ENCODE measurements at regions not wholly inside any gene's neighbourhood (a gene's known extent, or its start where the extent isn't known, plus 50 kb on each side); places are given as distances from the start of the nearest gene placed in this dataset.

DNA sequence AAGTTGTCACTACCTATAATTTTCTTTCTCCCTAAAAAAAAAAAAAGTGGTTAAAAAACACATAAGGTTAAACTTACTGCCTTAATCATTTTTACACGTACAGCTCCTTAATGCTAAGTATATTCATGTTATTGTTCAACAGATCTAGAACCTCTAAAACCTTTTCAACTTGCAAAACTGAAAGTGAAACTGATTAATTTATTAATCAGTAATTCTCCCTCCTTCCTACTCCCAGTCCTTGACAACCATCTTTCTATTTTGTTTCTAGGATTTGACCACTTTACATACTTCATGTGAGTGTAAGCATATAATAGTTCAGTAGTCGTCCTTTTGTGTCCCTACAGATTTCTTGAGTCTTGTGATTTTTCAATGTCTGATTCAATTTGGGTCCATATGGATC is 251.4 kb upstream of the KIF2B start:
- no peak for DNase-seq (ENCODE audit: low read depth)
- H3K4me3 ChIP-seq (ENCODE audit: low read length) = no peak overlapping the region
- TF ChIP-seq, protein P1, sequence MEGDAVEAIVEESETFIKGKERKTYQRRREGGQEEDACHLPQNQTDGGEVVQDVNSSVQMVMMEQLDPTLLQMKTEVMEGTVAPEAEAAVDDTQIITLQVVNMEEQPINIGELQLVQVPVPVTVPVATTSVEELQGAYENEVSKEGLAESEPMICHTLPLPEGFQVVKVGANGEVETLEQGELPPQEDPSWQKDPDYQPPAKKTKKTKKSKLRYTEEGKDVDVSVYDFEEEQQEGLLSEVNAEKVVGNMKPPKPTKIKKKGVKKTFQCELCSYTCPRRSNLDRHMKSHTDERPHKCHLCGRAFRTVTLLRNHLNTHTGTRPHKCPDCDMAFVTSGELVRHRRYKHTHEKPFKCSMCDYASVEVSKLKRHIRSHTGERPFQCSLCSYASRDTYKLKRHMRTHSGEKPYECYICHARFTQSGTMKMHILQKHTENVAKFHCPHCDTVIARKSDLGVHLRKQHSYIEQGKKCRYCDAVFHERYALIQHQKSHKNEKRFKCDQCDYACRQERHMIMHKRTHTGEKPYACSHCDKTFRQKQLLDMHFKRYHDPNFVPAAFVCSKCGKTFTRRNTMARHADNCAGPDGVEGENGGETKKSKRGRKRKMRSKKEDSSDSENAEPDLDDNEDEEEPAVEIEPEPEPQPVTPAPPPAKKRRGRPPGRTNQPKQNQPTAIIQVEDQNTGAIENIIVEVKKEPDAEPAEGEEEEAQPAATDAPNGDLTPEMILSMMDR (IDR thresholded peaks at IDR 0.05; ENCODE audit: insufficient read depth, low read depth, low read length, missing control alignments) = no peak

DNA sequence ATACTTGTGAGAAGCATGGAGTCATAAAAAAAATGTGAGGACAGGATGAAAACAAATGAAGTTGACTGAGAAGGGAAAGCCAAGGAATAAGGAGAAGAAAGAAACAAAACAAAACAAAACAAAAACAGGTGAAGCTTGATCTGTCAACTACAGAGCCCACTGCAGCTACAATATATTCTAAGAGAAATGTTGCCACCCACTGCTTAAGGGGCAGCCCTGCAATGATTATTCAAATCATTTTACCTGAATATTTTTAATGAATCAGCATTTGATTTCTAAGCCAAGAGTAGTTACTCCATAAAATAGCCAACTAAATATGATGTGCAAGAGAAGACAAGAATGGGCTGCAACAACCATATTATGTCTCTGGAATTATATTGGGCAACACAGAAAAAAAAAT is 252.0 kb upstream of the KIF2B start:
- no peak for DNase-seq (ENCODE audit: low read depth)
- TF ChIP-seq, protein P1 (IDR thresholded peaks at IDR 0.05; ENCODE audit: insufficient read depth, low read depth, low read length, missing control alignments) = no peak
- no peak overlapping the region for H3K4me3 ChIP-seq (ENCODE audit: low read length)

DNA sequence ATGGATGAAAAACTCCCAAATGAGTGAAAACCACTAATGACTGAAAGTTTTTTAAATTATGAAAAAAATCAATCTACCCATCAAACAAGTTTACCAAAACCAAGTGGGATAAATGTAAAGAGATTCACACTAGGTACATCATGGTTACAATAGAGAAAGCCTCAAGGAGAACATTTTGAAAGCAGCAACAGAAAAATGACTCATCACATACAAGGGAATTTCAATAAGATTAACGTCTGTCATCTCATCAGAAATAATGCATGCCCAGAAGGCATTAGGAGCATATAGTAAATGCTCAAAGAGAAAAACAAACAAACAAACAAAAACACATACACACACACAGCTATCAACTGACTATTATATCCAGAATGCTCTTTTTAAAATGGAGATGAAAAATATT is 261.8 kb upstream of the KIF2B start:
- peak; percentile 29 for DNase-seq (ENCODE audit: low read depth)
- TF ChIP-seq, protein P1 (IDR thresholded peaks at IDR 0.05; ENCODE audit: insufficient read depth, low read depth, low read length, missing control alignments) = no peak
- no peak overlapping the region for H3K4me3 ChIP-seq (ENCODE audit: low read length)

DNA sequence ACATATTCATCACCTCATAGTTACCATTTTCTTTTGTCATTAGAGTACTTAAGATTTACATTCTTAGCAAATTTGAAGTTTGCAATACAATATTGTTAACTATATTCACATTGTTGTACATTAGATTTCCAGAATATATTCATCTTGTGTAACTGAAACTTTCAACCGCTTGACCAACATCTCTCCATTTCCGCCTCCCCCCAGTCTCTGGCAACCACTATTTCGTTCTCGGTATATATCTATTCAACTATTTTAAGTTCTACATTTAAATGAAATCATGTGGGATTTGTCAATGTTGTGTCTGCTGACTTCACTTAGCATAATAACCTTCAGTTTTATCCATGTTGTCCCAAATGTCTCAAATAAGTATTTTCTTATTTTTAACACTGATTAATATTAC is 274.5 kb upstream of the KIF2B start:
- H3K4me3 ChIP-seq (ENCODE audit: low read length) = no peak overlapping the region
- DNase-seq (ENCODE audit: low read depth) = no peak
- TF ChIP-seq, protein P1 (IDR thresholded peaks at IDR 0.05; ENCODE audit: insufficient read depth, low read depth, low read length, missing control alignments) = no peak

DNA sequence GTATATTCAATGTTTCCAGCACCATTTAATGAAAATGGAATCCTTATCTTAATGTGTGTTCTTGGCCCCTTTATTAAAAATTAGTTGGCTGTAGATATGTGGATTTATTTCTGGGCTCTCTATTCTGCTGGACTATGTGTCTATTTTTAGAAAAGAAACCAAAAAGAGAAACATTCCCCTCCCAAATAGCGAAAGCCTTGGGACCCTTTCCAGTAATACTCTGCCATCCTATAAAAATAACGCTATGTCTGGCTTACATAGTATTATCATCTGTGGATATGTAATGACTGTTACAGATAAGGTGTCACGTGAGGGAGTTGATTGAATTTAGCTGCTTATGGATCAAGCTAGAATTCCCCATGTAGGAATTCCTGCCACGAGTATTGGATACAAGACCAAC is 279.3 kb upstream of the KIF2B start:
- TF ChIP-seq, protein P1 (IDR thresholded peaks at IDR 0.05; ENCODE audit: insufficient read depth, low read depth, low read length, missing control alignments) = no peak
- DNase-seq (ENCODE audit: low read depth) = no peak

DNA sequence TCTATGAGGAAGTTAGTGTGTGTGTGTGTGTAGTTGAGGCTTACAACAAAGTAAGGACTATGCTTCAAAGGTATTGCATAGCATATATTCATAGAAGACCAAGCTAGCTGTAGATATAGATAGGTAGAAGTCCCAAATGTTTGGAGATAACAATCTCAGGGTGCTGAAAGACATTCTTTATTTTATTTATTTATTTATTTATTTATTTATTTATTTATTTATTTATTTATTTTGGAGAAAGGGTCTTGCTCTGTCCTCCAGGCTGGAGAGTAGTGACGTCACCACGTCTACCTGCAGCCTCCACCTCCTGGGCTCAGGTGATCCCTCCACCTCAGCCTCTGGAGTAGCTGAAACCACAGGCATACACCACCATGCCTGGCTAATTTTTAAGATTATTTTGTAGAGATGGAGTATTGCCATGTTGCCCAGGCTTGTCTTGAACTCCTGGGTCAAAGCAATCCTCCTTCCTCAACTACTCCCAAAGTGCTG is 284.6 kb upstream of the KIF2B start:
- TF ChIP-seq, protein P1 (IDR thresholded peaks at IDR 0.05; ENCODE audit: insufficient read depth, low read depth, low read length, missing control alignments) = no peak
- no peak for DNase-seq (ENCODE audit: low read depth)
- H3K4me3 ChIP-seq (ENCODE audit: low read length) = no peak overlapping the region

More for the DNA sequence above, 279.3 kb upstream of the KIF2B start:
- H3K4me3 ChIP-seq (ENCODE audit: low read length) = no peak overlapping the region

DNA sequence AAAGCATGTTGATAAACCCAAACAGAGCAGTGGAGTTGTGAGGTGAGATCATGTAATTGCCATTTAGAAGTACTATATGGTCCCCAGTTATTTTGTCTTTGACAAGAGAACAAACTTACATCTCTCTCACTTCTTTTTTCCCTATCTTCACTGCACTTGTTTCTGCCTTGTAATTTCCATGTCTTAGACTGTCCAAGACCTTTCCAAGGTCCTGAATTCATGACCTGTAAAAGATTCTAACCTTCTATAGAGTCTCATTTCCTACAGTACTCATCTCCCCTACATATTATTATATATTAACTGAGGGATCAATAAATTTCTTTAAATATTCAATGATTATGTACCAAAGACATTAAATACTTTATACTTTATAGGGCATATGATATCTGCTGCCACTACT is 295.3 kb upstream of the KIF2B start:
- H3K4me3 ChIP-seq (ENCODE audit: low read length) = no peak overlapping the region
- TF ChIP-seq, protein P1 (IDR thresholded peaks at IDR 0.05; ENCODE audit: insufficient read depth, low read depth, low read length, missing control alignments) = no peak
- DNase-seq (ENCODE audit: low read depth) = no peak

All from epithelial cell of esophagus (primary cell).